NCI-H2107 treated with DMSO at 0.1 percent for 48 hours (cell line): ENCODE measurements at regions not wholly inside any gene's neighbourhood (a gene's known extent, or its start where the extent isn't known, plus 50 kb on each side); places are given as distances from the start of the nearest gene placed in this dataset.

Experiments
- DNase-seq: peaks from one replicate; lab custom pipeline; 2025; ENCODE audit not compliant: unreplicated experiment; lab: John Stamatoyannopoulos, UW

DNA sequence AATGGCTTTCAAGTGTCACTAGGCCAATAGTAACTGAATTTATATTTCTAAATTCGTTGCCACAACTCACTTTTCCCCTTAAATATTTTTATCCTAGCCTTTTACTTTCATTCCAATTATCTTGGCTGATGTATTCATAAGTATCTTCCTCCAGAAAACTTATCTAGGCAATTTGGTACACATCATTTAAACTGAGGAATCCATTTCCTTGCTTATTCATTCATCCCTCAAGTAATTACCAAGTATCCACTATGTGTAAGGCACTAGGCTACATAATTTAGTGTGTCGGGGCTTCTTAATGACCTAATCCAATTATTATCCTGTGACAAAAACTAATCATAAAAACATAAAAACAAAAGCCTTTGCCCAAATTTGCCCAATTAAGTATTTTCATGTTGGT, 258.3 kb upstream of the TCF21 start:
- no peak for DNase-seq

DNA sequence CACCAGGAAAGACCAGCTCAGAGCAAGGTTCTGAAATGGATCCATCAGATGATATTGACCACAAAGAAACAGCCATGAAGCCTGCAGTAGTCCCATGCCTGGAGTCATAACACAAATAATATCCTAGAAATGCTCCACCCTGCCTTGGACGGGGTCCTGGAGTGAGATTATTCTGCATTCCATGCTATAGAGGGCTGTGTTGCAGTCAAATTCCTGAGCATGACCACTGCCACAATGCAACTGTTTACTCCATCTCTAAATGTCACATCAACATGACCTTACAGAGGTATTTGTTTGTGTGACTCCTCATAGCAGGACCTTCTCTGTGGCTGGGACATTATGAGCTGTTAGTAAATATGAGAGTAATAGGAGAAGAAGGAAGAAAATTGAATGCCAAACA, 257.5 kb upstream of the TCF21 start:
- no peak for DNase-seq

DNA sequence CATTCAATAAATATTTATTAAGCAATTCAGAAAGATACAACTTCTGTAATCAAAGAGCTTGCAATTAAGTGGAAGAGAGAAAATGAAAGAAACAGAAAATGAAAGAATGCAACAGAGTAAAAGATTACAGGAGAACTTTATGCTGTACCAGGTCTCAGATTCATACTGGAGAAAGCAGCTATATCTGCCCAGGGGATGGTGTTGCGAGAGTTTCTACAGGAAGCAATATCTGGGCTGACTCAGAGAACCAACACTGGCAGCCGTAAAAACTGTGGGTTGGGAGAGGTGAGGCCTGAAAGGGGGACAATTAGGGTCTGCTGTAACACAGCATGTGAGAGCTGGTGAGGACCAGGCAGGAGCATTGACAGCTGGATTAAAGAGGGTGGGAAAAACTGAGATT, 256.7 kb upstream of the TCF21 start:
- no peak for DNase-seq

DNA sequence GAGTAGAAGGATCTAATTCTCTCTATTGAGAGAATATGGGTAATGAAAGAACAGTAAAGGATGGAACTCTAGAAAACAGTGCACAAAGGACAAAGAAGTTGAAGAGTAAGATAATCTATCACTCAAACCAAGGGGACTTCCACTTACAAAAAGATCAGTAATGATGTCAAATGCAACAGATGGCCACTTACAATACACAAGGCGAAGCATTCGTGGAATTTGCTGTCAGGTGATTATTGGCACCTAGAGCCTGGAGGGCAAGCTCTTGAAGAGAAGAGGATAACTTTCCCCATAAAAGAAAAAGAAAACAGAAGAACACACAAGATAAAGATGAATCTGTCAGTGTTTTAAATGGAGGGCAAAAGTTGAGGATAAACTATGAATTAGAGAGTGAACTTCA, 256.0 kb upstream of the TCF21 start:
- no peak for DNase-seq

DNA sequence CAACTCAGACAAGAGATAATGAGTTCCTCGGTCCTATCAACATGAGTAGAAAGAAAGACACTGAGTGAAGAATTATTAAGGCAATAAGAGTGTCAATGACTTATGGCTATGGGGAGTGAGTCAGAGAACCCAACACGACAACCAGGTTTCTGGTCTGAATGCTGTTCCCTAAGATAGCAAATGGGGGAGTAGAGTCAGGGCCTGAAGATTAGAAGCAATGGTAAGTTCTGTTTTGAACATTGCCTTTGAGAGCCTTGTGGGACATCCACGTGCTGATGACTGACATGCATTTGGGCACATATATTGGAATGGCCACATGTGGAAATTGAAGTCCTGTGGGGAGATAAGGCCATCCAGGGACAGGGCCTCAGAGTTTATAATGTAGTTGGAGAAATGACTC, 254.4 kb upstream of the TCF21 start:
- DNase-seq, result no peak

DNA sequence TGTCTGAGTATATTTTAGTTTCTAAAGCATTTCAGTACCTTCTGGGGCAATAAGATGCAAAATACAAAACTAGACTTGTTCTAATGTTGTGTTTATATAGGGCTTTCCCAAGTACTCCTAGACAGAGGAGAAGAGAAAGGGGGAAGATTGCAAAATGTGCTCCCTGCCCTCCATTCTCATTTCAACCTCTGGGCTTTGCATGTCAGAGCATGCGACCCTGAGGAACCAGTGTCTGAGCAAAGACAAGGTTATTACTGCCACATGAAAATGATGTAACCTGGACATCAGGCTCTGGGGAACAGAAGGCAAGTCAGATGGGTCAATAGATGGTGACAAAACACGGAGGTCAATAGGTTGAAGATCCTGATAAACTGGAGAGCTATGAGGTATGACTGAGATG, 253.5 kb upstream of the TCF21 start:
- no peak for DNase-seq

DNA sequence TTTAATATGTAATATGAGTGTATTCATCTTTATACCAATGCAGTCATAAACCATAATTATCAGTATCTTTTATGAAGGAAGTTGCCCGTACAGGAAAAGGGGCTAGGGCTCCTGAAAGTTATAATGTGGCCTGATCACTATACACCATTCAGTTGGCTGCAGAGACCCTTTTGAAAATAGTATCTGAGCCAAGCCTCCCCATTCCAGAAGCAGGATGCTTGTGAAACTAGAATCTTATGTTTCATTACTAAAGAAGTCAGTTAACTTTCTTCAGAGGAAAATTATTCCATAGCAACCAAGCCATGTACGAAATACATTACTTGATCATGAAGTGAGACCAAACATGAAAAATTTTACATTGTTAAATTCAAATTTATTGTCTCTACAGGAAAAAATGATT, 251.5 kb upstream of the TCF21 start:
- DNase-seq, result no peak

DNA sequence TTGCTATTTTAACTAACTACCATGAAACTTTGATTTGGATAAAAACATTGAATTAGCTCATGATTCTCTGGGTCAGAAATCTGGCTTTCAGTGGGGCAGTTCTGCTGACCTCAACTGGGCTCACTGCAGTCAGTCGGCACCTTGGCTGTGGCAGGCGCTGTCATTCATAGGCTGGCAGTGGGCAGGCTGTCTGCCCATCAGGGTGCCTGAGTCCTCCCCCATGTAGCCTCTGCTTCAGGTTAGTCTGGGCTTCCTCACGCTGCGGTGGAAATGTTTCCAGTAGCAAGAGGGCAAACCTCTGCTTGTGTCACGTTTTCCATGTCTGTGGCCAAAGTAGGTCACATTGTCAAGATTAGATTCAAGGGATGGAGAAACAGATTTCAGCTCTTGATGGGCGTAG, 251.0 kb upstream of the TCF21 start:
- no peak for DNase-seq

DNA sequence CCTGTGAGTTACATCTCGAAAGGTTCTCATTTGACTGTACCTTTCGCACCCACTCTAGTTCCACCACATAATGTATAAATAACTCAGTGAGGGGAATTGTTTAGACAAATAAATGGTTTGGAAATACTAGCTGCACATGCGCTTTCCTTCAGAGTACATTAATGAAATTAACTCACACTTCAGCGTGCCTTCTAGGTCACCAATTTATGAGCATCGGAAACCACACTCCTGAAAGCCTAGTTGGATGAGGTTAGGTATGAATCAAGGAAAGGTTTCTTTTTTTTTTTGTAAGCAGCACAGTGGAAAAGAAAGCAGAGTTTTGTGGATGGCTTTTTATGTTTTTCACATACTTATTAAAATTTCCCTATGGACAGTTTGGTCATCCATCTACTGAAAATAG, 247.8 kb upstream of the TCF21 start:
- DNase-seq, result no peak

DNA sequence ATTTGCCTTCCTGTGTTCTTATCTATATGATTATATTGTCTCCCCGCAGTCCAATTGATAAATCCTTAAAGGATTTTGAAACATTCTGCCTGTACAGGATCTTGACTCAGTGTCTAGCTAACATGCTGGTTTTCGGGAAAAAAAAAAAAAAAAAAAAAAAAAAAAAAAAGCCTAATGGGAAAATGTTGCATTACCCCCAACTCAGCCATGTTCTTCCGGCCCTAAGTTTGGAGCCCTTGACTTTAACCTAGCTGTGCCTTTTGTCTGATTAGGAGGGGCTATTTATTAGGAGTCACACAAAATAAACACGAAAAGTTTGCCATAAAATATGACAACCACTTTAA, 244.4 kb upstream of the TCF21 start:
- DNase-seq, result no peak

DNA sequence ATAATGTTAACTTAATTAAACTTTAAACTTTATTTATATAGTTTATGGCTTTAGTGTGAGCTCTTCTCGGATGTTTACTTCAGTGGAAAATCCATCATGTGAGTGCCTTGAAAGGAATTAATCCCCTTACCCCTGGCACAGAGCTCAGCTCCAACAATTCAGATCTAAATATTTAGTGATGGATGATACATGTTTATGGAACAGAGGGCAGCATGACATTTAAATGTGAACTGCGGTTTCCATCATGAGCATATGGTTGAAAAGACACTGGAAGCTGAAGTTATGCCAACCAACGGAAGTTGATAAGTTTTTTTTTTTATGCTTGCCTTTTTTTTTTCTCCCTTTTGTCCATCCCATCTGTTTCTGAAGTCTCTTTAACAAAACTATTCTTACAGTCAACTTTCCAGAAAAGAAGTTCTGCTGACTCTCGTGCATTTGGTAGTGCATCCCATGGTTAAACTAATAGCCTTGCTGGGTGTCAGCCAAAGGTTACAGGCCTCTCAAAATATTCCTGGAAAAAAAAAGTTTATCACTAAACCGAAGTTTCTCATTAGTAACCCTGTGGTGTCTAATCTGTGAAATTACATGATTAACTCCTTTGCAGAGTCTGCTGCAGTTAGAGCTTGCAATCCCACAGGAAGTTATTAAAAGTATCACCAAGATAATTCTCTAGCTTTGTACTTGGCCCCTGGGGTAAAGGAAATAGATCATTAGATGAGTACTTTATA, 243.9 kb upstream of the TCF21 start:
- no peak for DNase-seq

DNA sequence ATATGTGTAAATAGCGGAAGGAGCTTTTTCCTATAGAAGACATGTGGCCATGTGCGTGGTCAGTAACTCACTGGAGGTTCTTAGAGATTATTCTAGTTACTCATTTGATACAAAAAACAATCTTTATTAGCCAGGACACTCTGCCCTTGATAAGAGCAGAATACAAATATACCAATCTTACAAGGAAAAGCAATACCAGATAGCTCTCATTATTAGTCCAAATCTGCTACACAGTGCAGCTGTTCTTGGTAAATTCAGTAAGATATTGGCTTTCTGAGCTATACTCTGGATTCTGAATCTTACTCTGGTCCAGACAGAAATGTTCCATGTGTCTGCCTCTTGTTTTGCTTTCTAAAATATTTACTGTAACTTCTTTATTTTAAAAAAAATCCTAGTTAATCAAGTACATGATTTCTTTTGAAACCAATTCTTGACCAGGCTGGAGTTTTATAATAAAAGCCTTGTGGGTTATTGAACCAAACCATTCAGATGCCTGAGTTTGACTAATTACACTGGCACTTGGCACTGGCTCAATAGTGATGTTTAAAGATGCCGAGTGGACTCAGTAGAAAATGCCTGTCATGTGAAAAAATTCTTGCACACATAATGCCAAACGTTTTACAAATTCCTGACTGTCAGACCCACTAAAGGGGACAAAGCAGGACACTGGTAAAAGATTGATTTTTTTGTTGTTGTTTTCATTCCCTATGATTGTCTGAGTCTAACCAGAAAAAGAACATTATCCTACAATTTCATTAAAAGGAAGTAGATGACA, 242.8 kb upstream of the TCF21 start:
- no peak for DNase-seq

DNA sequence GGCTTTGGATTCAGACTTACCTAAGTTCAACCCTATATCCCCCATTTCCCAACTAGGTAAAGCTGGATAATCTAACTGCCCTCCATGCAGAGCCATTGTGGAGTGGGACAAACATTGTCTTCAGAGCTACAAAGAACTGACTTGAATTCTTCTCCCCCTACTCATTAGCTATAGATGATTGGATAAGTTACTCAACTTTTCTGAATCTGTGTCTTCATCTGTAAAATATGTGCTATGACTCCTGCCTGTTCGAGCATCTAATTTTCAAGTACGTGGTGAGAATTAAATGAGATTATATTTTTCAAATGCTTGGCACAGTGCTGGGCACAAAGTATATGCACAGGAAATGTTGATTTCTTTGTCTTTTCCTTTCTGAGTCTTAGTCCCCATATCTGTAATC, 240.3 kb upstream of the TCF21 start:
- no peak for DNase-seq

DNA sequence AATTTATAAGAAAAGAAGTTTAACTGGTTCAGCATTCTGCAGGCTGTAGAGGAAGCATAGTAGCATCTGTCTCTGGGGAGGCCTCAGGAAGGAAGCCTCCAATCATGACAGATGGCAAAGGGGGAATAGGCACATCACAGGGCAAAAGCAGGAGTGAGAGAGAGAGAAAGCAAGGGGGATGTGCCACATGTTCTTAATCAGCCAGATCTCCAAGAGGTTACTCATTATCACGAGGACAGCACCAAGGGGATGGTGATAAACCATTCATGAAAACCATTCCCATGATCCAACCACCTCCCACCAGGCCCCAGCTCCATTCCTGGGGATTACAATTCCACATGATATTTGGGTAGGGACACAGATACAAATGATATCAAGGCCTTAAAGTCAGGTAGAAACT, 217.5 kb upstream of the TCF21 start:
- no peak for DNase-seq

DNA sequence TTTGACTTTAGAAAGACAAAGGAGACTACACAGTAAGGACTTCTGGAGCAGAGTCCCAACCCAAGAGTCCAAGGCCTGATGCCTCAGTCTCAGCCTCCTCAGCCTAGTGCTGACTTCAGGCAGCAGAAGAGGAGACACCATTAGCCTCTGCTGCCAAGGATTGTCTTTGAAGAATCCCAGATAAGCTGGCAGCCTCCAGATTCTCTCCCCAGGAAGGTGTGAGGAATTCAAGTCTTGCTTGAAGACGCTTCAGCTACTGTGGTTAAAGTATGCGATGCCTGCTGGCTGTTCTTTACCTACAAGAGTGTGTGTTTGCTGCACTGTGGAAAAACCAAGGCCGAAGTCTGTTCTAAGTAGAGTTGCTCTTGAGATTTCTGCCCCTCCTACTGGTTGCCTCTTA, 215.9 kb upstream of the TCF21 start:
- no peak for DNase-seq

DNA sequence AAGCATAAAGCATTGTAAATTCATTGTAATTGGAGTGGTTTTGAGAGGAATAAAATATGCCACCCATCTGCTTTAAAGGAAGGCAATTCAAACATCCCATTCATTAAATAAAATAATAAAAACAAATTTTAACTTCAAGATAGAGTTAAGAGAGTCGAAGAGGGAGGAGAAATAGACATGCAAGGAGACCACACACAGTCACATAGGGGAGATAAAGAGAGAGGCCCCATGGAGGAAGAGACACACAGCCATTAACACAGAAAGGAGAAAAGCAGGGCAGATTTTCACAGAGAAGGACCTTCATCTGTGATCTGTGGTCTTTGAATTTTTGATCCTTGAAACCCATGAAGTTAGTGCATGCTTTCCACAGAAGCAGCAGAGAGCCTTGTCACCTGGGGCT, 214.3 kb upstream of the TCF21 start:
- no peak for DNase-seq

DNA sequence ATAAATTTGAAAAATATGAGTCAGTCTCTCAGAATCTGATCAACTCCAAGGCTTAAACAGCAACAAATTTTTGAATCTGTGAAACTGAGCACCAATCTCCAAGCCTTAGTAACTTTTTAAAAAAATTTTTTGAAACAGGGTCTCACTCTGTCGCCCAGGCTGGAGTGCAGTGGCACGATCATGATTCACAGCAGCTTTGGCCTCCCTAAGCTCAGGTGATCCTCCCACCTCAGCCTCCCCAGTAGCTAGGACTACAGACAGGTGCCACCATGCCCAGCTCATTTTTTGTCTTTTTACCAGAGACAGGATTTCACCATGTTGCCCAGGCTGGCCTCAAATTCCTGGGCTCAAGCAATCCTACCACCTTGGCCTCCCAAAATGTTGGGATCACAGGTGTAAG, 207.9 kb upstream of the TCF21 start:
- DNase-seq, result no peak

DNA sequence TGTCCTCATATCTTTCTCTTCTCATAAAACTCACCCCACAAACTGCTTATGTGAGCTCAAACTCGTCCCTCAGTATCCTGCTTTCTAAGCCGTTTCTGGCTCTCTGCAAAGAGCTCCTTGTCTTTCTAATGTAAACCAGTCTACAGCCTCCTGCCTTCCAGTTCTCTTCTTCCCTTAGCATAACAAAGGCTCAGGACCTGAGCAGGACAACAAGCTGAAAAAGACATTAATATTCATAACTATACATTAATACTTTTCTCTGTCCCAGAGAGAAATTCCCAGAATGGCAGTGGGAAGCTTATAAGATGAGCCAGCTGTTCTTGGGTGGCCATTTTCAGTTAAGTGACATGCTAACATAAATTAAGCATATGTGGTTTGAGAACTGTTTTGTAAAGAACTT, 207.0 kb upstream of the TCF21 start:
- DNase-seq, result no peak

DNA sequence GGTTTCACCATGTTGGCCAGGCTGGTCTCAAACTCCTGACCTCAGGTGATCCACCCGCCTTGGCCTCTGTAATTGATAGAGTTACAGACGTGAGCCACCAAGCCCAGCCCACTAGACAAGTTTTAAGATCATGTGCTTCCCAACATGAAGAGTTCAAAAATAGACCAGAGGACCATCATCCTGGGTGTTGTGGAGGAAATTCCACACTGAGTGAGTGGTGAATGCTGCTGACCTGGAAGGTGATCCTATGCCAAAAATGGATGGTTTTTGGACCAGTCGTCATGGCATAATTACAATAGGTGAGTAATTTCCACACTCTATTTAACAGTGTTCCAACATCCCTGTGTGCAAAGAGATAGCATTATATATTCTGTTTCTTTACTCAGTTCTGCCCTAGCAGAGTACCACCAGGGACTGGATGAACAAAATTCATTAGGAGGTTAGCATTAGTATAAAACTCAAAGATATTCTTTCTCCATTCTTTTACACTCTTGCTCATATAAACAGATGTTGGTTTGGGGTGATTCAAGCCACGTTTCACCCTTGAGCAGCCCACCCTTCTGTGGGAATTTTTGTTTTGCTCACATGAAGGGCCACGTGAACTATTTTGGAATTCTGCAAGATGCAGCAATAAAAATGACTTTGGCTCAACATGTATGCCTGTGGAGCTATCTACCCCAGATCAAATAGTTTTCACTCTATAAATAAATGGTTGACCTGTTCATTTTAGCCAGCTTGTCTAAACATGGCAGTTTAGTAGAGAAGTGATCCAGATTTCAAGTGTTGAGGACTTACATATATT, 206.2 kb upstream of the TCF21 start:
- no peak for DNase-seq

DNA sequence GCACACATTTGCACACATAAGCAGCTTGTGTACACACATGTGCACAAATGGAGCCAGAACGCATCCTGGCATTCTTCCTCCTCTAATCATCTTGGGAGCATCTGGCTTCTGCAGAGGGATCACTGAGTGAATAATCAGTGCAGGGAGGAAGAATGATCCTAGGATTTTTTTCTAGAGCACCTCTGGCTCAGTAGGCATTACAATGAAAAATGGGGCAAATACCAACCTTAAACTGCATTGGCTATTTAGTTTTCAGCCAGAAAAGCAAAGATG, 205.7 kb upstream of the TCF21 start:
- DNase-seq, result no peak

DNA sequence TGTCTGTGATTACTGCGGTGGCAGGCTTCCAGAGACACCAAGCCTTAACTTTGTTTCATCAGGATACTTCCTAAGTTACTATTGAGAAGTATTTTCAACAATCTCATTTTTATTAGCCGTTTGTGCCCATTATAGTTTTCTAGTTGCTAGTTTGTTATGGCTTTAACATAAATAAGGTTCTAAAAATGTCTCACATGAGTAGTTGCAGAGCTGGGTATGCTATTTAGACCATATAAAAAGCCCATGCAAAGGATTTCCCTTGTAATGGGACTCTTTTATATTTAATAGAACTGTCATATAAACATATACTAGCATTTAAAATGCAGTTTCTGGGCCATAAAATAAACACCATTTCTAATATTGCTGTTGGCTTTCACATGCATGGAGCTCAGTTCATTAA, 205.3 kb upstream of the TCF21 start:
- no peak for DNase-seq

DNA sequence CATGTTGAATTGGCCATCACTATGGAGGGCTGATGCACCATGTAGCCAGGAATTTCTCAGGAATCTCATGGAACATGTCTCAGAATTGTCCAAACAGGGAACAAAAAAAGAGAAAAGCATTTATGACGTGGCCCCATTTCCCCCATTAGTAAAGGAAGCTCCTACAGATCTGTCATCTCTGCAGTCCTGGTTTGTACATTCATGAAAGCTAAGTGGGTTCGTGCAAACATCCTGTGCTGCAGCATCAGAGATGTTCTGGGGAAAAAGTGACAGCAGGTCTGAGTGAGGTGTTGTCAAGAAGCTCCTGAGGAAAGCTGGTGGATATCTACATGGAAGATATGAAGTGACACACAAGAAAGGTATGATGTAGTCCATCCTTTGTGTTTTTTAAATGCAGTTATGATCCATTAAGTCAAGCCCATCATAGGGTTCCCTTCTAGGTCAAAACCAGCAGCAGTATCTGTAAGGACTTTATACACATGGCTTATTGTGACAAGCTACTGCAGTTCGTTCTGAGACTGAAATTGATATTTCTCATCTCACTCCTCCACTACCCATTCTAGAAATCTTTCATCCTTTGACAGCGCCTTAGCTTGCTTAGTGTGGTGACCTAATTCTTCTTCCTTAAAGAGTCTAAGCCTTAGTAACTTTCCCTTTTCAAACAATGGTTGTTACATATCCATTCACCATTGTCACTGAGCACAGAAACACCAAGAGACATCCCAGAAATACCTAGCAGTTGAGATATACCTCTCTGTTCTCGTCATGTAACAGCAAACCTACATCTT, 200.0 kb upstream of the TCF21 start:
- DNase-seq, result no peak
